Activated CD4-positive, alpha-beta T cell treated with anti-CD3 and anti-CD28 coated beads, Interleukin-2, Interleukin-6, amounts not matched to agents 100 ng/mL and 50 ng/mL, durations not matched to agents 16 hours and 8 hours (primary cell): ENCODE measurements at regions not wholly inside any gene's neighbourhood (a gene's known extent, or its start where the extent isn't known, plus 50 kb on each side); places are given as distances from the start of the nearest gene placed in this dataset.

Experiments
- DNase-seq: peaks from one replicate; pipeline ENCODE4 v3.0.0-alpha.2; 2020

GRCh38 chr2:83747141-83747540, 711.9 kb downstream of the SUCLG1 start:
- DNase-seq, result no peak

GRCh38 chr2:83744855-83745254, 714.2 kb downstream of the SUCLG1 start:
- no peak for DNase-seq

- no peak for DNase-seq
Measured at GRCh38 chr2:83742117-83742782, 716.8 kb downstream of the SUCLG1 start.

GRCh38 chr2:83730223-83730622, 728.9 kb downstream of the SUCLG1 start:
- no peak for DNase-seq

- no peak for DNase-seq
Measured at GRCh38 chr2:83725735-83726134, 733.3 kb downstream of the SUCLG1 start.

- DNase-seq, result no peak
Measured at GRCh38 chr2:83705146-83705545, 753.9 kb downstream of the SUCLG1 start.

- no peak for DNase-seq
Measured at GRCh38 chr2:83703598-83703997, 755.5 kb downstream of the SUCLG1 start.

GRCh38 chr2:83696838-83697237, 762.2 kb downstream of the SUCLG1 start:
- DNase-seq, result no peak

GRCh38 chr2:83695530-83695929, 763.5 kb downstream of the SUCLG1 start:
- no peak for DNase-seq

- DNase-seq, result no peak
Measured at GRCh38 chr2:83695037-83695436, 764.0 kb downstream of the SUCLG1 start.

- DNase-seq, result no peak
Measured at GRCh38 chr2:83689402-83689801, 769.7 kb downstream of the SUCLG1 start.

GRCh38 chr2:83686863-83687262, 772.2 kb downstream of the SUCLG1 start:
- no peak for DNase-seq

- DNase-seq, result no peak
Measured at GRCh38 chr2:83674050-83674449, 785.0 kb downstream of the SUCLG1 start.

GRCh38 chr2:83665894-83666293, 793.2 kb downstream of the SUCLG1 start:
- no peak for DNase-seq

- DNase-seq, result no peak
Measured at GRCh38 chr2:83665154-83665553, 793.9 kb downstream of the SUCLG1 start.

GRCh38 chr2:83661711-83662110, 797.4 kb downstream of the SUCLG1 start:
- no peak for DNase-seq

GRCh38 chr2:83654091-83654611, 804.9 kb downstream of the SUCLG1 start:
- DNase-seq, result no peak

- DNase-seq, result no peak
Measured at GRCh38 chr2:83650898-83651297, 808.2 kb downstream of the SUCLG1 start.

- no peak for DNase-seq
Measured at GRCh38 chr2:83650161-83650560, 808.9 kb downstream of the SUCLG1 start.

- DNase-seq, result no peak
Measured at GRCh38 chr2:83640506-83640905, 818.6 kb downstream of the SUCLG1 start.

- no peak for DNase-seq
Measured at GRCh38 chr2:83633423-83633822, 825.7 kb downstream of the SUCLG1 start.

GRCh38 chr2:83630351-83630750, 828.7 kb downstream of the SUCLG1 start:
- no peak for DNase-seq

GRCh38 chr2:83615511-83615910, 843.6 kb downstream of the SUCLG1 start:
- DNase-seq, result no peak

- DNase-seq, result no peak
Measured at GRCh38 chr2:83613178-83613577, 845.9 kb downstream of the SUCLG1 start.

- no peak for DNase-seq
Measured at GRCh38 chr2:83602753-83603152, 856.3 kb downstream of the SUCLG1 start.
